A673 (cell line): ENCODE measurements at regions not wholly inside any gene's neighbourhood (a gene's known extent, or its start where the extent isn't known, plus 50 kb on each side); places are given as distances from the start of the nearest gene placed in this dataset.

Source experiments
- CTCF ChIP-seq: fragments of 300-800, 200-600 bp; sonication (generic); conservative IDR thresholded peaks from 2 replicates; pipeline ENCODE4 v1.5.1; 2017; ENCODE audit warnings: low read depth, mild to moderate bottlenecking, antibody characterized with exemption, low read length, moderate library complexity, mixed read lengths
- EZH2 ChIP-seq: fragments of 200-600 bp; sonication (generic); IDR thresholded peaks from 2 replicates; pipeline ENCODE4 v1.6.1; 2017; ENCODE audit warnings: borderline replicate concordance, low read depth, mild to moderate bottlenecking, mixed read lengths, antibody characterized with exemption, low read length; ENCODE audit not compliant: poor library complexity, severe bottlenecking

DNA sequence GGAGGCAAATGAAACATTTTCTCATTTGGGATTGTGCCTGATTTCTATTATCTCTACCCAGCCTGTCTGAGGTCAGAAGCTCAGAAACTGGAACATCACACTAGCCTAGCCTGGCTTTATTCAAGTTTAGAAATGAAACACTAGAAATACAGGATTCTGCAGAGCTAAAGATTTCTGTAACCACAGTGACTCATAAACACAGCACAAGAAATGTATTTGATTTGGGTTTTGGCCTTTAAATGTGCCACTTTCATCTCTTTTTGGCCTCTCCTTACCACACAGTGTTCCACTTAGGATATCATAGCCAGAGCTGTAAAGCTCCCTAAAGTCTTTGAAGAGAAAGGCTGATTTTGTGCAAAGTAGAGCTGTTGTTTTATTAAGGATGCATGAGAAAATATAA lies 307.5 kb downstream of the EMP1 start:
- no peak for TF ChIP-seq CTCF
- TF ChIP-seq EZH2: no peak
